OCI-LY7 (cell line): ENCODE measurements at regions not wholly inside any gene's neighbourhood (a gene's known extent, or its start where the extent isn't known, plus 50 kb on each side); places are given as distances from the start of the nearest gene placed in this dataset.

Experiments used
- CTCF ChIP-seq: fragments of 200-600 bp; sonication (generic); conservative IDR thresholded peaks from 2 replicates; pipeline ENCODE4 v1.5.1; 2014; ENCODE audit warnings: mild to moderate bottlenecking, antibody characterized with exemption, low read length, moderate library complexity, mixed read lengths
- EZH2phosphoT487 ChIP-seq: fragments of 200-600 bp; sonication (generic); IDR thresholded peaks from 2 replicates; pipeline ENCODE4 v1.6.1; 2018; ENCODE audit warnings: low read depth, borderline replicate concordance, mild to moderate bottlenecking, mixed run types, antibody characterized with exemption, low read length, moderate library complexity, mixed read lengths

DNA sequence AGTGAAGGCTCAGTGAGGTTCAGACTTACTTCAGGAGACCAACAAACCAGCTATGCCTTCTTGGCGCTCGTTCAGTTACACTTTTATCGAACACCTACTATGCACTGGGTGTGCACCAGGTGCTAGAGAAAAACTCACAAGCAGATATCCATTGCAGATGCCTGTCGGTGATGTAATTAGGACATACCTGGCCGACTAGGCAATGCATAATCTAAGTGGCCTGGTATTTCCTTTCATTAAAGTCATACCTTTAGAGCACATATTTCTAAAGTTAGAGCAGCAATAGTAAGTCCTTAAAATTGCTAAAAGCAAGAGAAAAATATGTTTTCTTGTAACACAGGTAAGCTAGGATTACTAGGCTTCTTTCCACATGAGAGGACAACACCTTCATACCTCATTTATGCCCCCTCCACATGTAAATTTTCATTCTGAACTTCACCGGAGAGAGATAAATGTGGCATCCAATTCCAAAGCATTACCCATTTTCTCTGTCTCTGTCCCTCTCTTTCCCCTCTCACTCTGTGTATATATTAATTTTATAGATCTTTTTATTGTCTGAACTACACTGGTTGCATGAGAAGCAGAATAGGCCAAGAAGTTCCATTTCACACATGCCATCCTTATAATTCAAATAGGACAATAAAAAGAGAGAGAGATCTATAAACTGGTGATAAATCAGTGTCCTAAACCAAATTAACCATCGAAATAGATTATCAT lies 242.2 kb downstream of the SPTSSA start:
- no peak for TF ChIP-seq CTCF
- no peak for TF ChIP-seq EZH2phosphoT487
